ENCODE measurements at regions not wholly inside any gene's neighbourhood (a gene's known extent, or its start where the extent isn't known, plus 50 kb on each side); places are given as distances from the start of the nearest gene placed in this dataset.

- DNase-seq: no peak
- no peak overlapping the region for H3K27ac ChIP-seq (ENCODE audit: insufficient read depth, low read length, poor library complexity, severe bottlenecking)
- H3K36me3 ChIP-seq (ENCODE audit: control insufficient read depth, insufficient read depth, low read length): no peaks in the 10 kb centered on the region
- H3K9me3 ChIP-seq (ENCODE audit: control insufficient read depth, low read length): no peaks in the 10 kb centered on the region
- no peaks in the 10 kb centered on the region for H3K27me3 ChIP-seq (replicated peaks; ENCODE audit: control insufficient read depth, insufficient read depth, low read length, poor library complexity, severe bottlenecking)
- H3K4me3 ChIP-seq (ENCODE audit: insufficient read depth, low read depth, low read length, poor library complexity, severe bottlenecking): no peak overlapping the region
- no peaks in the 10 kb centered on the region for H3K4me1 ChIP-seq (ENCODE audit: control insufficient read depth, insufficient read depth, low read length, poor library complexity, severe bottlenecking)
These were observed 132.2 kb upstream of the PLET1 start for GRCh38 chr11:112392904-112393303.

- DNase-seq: no peak
- Histone ChIP-seq H3K36me3 (ENCODE audit: control insufficient read depth, insufficient read depth, low read length) (no peaks in the 10 kb centered on the region), H3K27ac (ENCODE audit: insufficient read depth, low read length, poor library complexity, severe bottlenecking) (no peak overlapping the region), H3K27me3 (replicated peaks; ENCODE audit: control insufficient read depth, insufficient read depth, low read length, poor library complexity, severe bottlenecking) (no peaks in the 10 kb centered on the region), H3K4me3 (ENCODE audit: insufficient read depth, low read depth, low read length, poor library complexity, severe bottlenecking) (no peak overlapping the region), H3K9me3 (ENCODE audit: control insufficient read depth, low read length) (no peaks in the 10 kb centered on the region), H3K4me1 (ENCODE audit: control insufficient read depth, insufficient read depth, low read length, poor library complexity, severe bottlenecking) (no peaks in the 10 kb centered on the region)
These were observed 133.6 kb upstream of the PLET1 start for GRCh38 chr11:112394304-112394703.

GRCh38 chr11:112396076-112396475 is 135.4 kb upstream of the PLET1 start:
- DNase-seq: no peak
- Histone ChIP-seq H3K4me3 (ENCODE audit: insufficient read depth, low read depth, low read length, poor library complexity, severe bottlenecking) (no peak overlapping the region), H3K36me3 (ENCODE audit: control insufficient read depth, insufficient read depth, low read length) (no peaks in the 10 kb centered on the region), H3K27ac (ENCODE audit: insufficient read depth, low read length, poor library complexity, severe bottlenecking) (no peak overlapping the region), H3K9me3 (ENCODE audit: control insufficient read depth, low read length) (no peaks in the 10 kb centered on the region), H3K4me1 (ENCODE audit: control insufficient read depth, insufficient read depth, low read length, poor library complexity, severe bottlenecking) (no peaks in the 10 kb centered on the region), H3K27me3 (replicated peaks; ENCODE audit: control insufficient read depth, insufficient read depth, low read length, poor library complexity, severe bottlenecking) (no peaks in the 10 kb centered on the region)

GRCh38 chr11:112398798-112399478 is 138.3 kb upstream of the PLET1 start:
- Histone ChIP-seq H3K27me3 (replicated peaks; ENCODE audit: control insufficient read depth, insufficient read depth, low read length, poor library complexity, severe bottlenecking) (no peaks in the 10 kb centered on the region), H3K4me1 (ENCODE audit: control insufficient read depth, insufficient read depth, low read length, poor library complexity, severe bottlenecking) (no peaks in the 10 kb centered on the region), H3K9me3 (ENCODE audit: control insufficient read depth, low read length) (no peaks in the 10 kb centered on the region), H3K36me3 (ENCODE audit: control insufficient read depth, insufficient read depth, low read length) (no peaks in the 10 kb centered on the region), H3K27ac (ENCODE audit: insufficient read depth, low read length, poor library complexity, severe bottlenecking) (no peak overlapping the region), H3K4me3 (ENCODE audit: insufficient read depth, low read depth, low read length, poor library complexity, severe bottlenecking) (no peak overlapping the region)
- DNase-seq: no peak

- H3K4me3 ChIP-seq (ENCODE audit: insufficient read depth, low read depth, low read length, poor library complexity, severe bottlenecking): no peak overlapping the region
- H3K27me3 ChIP-seq (replicated peaks; ENCODE audit: control insufficient read depth, insufficient read depth, low read length, poor library complexity, severe bottlenecking): no peaks in the 10 kb centered on the region
- H3K9me3 ChIP-seq (ENCODE audit: control insufficient read depth, low read length): no peaks in the 10 kb centered on the region
- H3K27ac ChIP-seq (ENCODE audit: insufficient read depth, low read length, poor library complexity, severe bottlenecking): no peak overlapping the region
- no peak for DNase-seq
- H3K4me1 ChIP-seq (ENCODE audit: control insufficient read depth, insufficient read depth, low read length, poor library complexity, severe bottlenecking): no peaks in the 10 kb centered on the region
- no peaks in the 10 kb centered on the region for H3K36me3 ChIP-seq (ENCODE audit: control insufficient read depth, insufficient read depth, low read length)
These were observed 139.9 kb upstream of the PLET1 start for GRCh38 chr11:112400476-112401014.

GRCh38 chr11:112401036-112401769 is 140.5 kb upstream of the PLET1 start:
- Histone ChIP-seq H3K4me3 (ENCODE audit: insufficient read depth, low read depth, low read length, poor library complexity, severe bottlenecking) (no peak overlapping the region), H3K9me3 (ENCODE audit: control insufficient read depth, low read length) (no peaks in the 10 kb centered on the region), H3K36me3 (ENCODE audit: control insufficient read depth, insufficient read depth, low read length) (no peaks in the 10 kb centered on the region), H3K4me1 (ENCODE audit: control insufficient read depth, insufficient read depth, low read length, poor library complexity, severe bottlenecking) (no peaks in the 10 kb centered on the region), H3K27me3 (replicated peaks; ENCODE audit: control insufficient read depth, insufficient read depth, low read length, poor library complexity, severe bottlenecking) (no peaks in the 10 kb centered on the region), H3K27ac (ENCODE audit: insufficient read depth, low read length, poor library complexity, severe bottlenecking) (no peak overlapping the region)
- no peak for DNase-seq

GRCh38 chr11:112403432-112403831 is 142.8 kb upstream of the PLET1 start:
- no peaks in the 10 kb centered on the region for H3K9me3 ChIP-seq (ENCODE audit: control insufficient read depth, low read length)
- H3K4me3 ChIP-seq (ENCODE audit: insufficient read depth, low read depth, low read length, poor library complexity, severe bottlenecking): no peak overlapping the region
- no peak overlapping the region for H3K27ac ChIP-seq (ENCODE audit: insufficient read depth, low read length, poor library complexity, severe bottlenecking)
- DNase-seq: no peak
- H3K4me1 ChIP-seq (ENCODE audit: control insufficient read depth, insufficient read depth, low read length, poor library complexity, severe bottlenecking): no peaks in the 10 kb centered on the region
- no peaks in the 10 kb centered on the region for H3K36me3 ChIP-seq (ENCODE audit: control insufficient read depth, insufficient read depth, low read length)
- H3K27me3 ChIP-seq (replicated peaks; ENCODE audit: control insufficient read depth, insufficient read depth, low read length, poor library complexity, severe bottlenecking): no peaks in the 10 kb centered on the region

GRCh38 chr11:112404112-112404511 is 143.5 kb upstream of the PLET1 start:
- Histone ChIP-seq H3K9me3 (ENCODE audit: control insufficient read depth, low read length) (no peaks in the 10 kb centered on the region), H3K27me3 (replicated peaks; ENCODE audit: control insufficient read depth, insufficient read depth, low read length, poor library complexity, severe bottlenecking) (no peaks in the 10 kb centered on the region), H3K4me1 (ENCODE audit: control insufficient read depth, insufficient read depth, low read length, poor library complexity, severe bottlenecking) (no peaks in the 10 kb centered on the region), H3K4me3 (ENCODE audit: insufficient read depth, low read depth, low read length, poor library complexity, severe bottlenecking) (no peak overlapping the region), H3K36me3 (ENCODE audit: control insufficient read depth, insufficient read depth, low read length) (no peaks in the 10 kb centered on the region), H3K27ac (ENCODE audit: insufficient read depth, low read length, poor library complexity, severe bottlenecking) (no peak overlapping the region)
- no peak for DNase-seq

- no peaks in the 10 kb centered on the region for H3K27me3 ChIP-seq (replicated peaks; ENCODE audit: control insufficient read depth, insufficient read depth, low read length, poor library complexity, severe bottlenecking)
- no peaks in the 10 kb centered on the region for H3K36me3 ChIP-seq (ENCODE audit: control insufficient read depth, insufficient read depth, low read length)
- no peak overlapping the region for H3K4me3 ChIP-seq (ENCODE audit: insufficient read depth, low read depth, low read length, poor library complexity, severe bottlenecking)
- no peaks in the 10 kb centered on the region for H3K4me1 ChIP-seq (ENCODE audit: control insufficient read depth, insufficient read depth, low read length, poor library complexity, severe bottlenecking)
- no peak for DNase-seq
- H3K27ac ChIP-seq (ENCODE audit: insufficient read depth, low read length, poor library complexity, severe bottlenecking): no peak overlapping the region
- H3K9me3 ChIP-seq (ENCODE audit: control insufficient read depth, low read length): no peaks in the 10 kb centered on the region
These were observed 147.9 kb upstream of the PLET1 start for GRCh38 chr11:112408517-112408916.

- Histone ChIP-seq H3K4me1 (ENCODE audit: control insufficient read depth, insufficient read depth, low read length, poor library complexity, severe bottlenecking) (no peaks in the 10 kb centered on the region), H3K27me3 (replicated peaks; ENCODE audit: control insufficient read depth, insufficient read depth, low read length, poor library complexity, severe bottlenecking) (no peaks in the 10 kb centered on the region), H3K9me3 (ENCODE audit: control insufficient read depth, low read length) (no peaks in the 10 kb centered on the region), H3K4me3 (ENCODE audit: insufficient read depth, low read depth, low read length, poor library complexity, severe bottlenecking) (no peak overlapping the region), H3K36me3 (ENCODE audit: control insufficient read depth, insufficient read depth, low read length) (no peaks in the 10 kb centered on the region), H3K27ac (ENCODE audit: insufficient read depth, low read length, poor library complexity, severe bottlenecking) (no peak overlapping the region)
- DNase-seq: no peak
These were observed 149.7 kb upstream of the PLET1 start for GRCh38 chr11:112410325-112410724.

All from effector memory CD4-positive, alpha-beta T cell (primary cell).